Activated CD4-positive, alpha-beta T cell treated with anti-CD3 and anti-CD28 coated beads, Interleukin-2, amount 50 U/mL, for 24 hours (primary cell): ENCODE measurements at regions not wholly inside any gene's neighbourhood (a gene's known extent, or its start where the extent isn't known, plus 50 kb on each side); places are given as distances from the start of the nearest gene placed in this dataset.

Experiments used
- DNase-seq, 2 donors: peaks; one replicate each; pipeline ENCODE4 v3.0.0-alpha.2; 2020; ENCODE audit warnings: low read depth in 1 of 2, low spot score in 1 of 2

DNA sequence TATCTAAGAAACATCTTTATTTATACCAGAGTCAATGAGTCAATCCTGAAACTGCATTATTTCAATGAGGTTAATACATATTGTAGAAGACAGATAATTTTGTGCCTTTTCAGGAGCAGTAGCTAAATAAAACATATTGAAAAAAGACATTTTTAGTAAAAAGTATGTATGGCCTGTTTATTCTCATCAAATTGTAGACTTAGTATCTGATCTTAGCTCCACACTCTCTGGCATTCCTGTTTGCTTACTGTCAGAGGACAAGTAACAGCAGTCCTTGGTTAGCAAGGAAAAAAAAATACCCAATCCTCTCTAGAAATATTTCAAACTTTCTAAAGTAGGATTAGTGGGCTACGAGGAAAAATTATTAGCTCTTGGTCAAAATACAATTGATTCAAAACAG lies 50.5 kb upstream of the GUCY1A1 start:
- no peak for DNase-seq

DNA sequence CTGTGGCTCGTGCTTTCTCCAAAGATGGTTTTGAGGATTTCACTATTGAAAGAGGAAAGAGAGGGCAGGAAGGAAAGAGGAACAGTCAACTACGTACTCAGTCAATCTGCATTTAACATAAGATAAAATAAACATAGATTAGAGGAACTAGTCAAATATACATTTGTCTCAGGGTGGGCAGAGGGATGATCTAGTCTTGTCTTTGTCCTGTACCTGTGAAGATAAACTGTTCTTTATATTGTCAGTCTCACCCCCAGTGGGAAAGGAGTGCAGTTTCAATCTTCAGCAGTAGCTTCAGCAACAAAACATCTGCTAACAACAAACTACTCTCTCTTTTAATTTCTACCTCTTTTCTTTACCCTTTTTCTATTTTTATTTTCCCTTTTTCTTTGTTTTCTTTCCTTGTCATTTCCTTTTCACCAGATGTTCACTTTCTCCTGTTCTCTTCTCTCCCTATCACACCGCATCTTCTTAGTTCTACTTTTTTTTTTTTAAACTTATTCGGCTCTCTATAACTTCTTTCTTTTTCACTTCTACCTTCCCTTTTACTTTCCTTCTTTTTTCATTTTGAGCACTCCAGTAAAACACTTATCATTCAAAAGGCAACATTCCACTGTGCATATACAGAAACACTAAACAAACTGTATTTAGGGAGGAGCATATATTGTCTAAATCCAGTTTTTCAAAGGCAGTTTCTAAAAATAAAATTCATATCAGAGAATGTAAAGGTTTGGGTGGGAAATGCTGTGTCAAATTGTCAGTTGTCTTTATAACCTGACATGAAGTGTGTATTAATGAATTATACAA lies 51.4 kb upstream of the GUCY1A1 start:
- DNase-seq, result no peak

DNA sequence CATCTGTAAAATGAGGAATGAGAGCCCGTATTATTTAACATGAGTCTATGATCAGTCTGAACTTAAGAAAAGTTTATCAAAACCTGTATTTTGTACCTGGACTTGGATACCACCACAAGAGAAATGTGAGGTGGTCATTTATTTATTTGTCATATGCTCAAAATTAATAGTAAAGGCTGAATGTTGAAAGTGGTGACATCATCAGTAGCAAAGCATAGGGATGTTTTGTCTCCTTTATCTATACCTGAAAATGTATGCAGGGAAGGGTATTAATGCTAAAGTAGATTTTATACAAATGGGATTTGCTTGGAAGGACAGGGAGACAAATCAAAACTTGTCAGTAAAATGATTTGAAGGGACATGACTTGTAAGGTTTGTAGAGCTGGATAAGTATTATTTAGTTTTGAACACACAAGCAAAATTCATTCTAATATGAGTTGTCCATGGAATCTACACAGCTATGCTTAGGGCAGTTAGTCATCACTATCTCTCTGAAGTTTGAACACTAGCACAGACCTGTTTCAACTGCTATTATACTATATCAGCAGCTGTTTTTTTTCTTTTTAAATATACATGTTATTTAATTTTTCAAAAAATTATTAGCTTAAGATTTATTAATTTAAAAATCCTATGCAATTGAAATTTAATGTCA lies 52.4 kb upstream of the GUCY1A1 start:
- no peak for DNase-seq

DNA sequence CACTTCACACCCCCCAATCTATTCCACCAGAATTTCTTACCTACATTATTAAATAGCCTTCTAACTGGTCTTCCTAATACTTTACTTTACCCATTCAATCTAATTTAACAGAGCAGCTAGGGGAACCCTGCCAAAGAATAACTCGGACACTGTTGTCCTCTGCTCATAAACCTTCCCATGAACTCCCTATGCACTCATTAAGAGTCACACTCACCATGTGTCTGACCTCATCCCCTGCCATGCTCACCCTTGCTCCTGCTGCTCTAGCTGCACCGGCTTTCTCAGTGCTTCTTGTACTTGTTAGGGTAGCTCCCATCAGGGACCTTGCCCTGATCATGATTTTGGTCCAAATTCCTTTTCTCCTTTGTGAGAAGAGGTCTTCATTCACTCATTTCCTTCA lies 54.6 kb upstream of the GUCY1A1 start:
- DNase-seq, result no peak

DNA sequence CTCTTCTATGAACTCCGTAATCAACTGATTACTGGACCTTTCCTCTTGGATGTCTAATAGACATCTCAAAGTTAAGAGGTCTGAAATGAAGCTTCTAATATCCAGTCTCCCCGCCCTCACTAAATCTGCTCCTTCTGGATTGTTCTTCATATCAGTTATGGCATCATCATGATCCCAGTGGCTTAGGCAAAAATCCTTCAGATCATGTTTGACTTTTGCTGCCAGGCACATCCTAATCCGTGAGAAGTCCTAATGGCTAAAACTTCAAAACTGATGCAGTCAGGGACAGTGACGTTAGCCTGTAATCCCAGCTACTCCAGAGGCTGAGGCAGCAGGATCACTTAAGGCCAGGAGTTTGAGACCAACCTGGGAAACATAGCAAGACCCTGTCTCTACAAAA lies 55.1 kb upstream of the GUCY1A1 start:
- no peak for DNase-seq

DNA sequence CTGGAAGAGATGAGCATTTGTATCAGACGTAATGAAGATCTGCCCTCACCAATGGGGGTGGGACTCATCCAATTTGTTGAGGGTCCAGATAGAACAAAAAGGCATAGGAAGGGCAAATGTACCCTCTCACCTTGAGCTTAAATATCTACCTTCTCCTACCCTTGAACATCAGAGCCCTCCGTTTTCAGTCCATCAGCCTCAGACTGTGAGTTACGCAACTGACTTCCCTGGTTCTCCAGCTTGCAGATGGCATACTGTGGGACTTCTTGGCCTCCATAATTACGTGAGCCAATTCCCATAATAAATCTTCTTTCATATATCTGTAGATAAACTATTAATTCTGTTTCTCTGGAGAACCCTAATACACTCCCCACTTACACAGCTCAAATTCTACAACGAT lies 56.5 kb upstream of the GUCY1A1 start:
- DNase-seq, result no peak

DNA sequence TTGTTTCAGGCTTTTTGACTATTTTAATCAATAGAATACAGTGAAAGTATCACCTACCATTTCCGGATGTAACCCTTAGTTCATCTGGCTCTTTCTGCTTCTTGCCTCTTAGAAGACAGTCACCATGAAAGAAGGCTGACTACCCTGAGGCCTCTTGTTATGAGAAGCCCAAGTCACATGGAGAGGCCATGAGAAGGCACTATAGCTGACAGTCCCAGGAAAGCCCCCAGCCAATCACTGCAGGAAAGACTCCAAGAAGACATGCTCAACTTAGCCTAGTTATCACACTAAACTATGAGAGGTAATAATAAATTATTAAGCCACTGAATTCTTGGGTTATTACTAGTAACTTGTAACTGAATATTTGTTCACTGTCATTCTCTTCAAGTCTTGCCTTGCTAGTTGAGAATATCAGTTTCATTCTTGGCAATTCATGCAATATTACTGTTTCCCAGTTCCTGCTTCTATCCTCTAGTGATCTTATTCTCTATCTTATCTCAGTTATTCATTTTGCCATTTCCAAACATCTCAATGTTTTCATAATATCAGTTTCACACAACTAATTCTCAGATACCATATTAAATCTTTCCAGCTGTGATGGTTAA lies 57.1 kb upstream of the GUCY1A1 start:
- no peak for DNase-seq

DNA sequence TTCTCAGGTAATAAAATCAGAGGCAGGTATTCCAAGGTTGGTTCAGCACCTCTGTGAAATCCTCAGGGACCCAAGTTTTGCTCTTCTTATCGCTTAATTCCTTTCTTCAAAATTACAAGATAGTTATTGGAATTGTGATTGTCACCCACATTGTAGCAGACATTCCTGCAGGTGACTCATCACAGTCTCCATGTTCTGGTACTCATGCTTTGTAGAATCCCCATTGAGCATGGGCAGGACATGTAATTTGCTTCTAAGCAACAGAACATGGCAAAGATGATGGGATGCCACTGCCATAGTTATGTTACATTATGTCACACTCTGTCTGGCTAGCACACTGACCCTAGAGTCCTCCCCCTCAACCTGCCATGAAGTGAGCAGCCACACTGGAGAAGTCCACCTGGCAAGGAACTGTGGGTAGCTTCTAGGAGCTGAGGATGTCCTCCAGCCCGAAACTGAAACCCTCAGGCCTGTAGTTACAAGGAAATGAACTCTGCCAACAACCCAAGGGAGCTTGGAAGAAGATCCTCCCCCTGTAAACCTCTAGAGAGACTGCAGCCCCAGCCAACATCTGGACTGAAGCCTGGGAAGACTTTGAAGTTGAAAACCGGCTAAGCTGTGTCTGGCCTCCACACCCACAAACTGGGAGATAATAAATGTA lies 58.3 kb upstream of the GUCY1A1 start:
- DNase-seq, result no peak

DNA sequence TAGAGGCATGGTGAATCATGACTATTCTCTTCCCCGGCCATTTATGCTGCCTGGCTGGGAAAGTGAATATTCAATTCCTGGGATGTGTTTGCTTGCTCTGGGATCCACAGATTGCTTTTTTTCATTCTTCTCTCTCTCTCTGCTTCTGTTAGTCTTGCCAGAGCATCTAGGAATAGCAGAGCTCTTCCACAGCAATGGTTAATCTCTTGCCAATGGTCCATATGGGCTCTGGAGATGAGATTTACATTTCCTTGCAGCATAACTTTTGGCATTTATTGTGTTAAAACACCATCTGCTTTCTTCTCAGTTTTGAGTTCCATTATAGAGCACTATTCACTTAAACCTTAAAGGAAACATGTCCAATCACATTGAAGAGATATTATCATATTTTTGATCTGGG lies 59.2 kb upstream of the GUCY1A1 start:
- DNase-seq, result no peak

DNA sequence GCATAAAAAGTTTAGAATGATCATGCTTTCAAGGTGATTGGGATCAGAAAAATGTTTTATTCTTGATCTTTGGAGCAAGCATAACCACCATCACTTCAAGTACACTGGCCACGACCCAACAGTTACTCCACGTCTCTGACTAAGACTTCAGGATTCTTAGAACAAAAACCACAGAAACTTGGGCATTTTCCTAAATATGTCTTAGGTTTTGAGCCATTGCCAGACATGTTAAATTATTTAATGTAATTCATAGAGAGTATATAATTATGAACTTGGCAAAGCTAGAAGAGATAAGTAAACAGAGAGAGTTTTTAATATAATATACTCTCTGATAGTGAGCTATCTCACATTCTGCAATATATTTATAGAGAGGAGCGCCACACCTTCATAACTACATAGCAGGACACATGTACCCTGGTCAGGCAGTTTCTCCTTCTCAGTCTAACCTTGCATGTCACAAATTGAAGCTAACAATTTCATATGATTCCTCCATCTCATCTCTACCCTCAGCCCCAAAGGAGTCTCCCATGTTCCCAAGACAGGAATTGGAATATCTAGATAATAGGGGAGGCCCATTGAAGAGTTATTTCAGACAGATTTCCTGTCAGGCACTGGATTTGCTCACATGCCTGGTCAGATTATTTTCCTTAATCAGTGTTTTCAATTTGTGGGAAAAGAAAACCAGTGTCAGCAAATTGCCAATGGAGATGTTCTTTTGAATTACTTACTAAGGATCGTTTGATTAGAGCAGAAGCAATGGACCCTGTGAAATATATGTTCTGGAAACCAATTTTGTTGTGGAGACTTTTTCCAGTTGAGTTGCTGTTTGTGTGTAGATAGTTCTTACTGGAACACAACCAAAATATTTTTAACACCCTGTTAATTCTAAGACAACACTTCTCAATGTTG lies 61.7 kb upstream of the GUCY1A1 start:
- no peak for DNase-seq

DNA sequence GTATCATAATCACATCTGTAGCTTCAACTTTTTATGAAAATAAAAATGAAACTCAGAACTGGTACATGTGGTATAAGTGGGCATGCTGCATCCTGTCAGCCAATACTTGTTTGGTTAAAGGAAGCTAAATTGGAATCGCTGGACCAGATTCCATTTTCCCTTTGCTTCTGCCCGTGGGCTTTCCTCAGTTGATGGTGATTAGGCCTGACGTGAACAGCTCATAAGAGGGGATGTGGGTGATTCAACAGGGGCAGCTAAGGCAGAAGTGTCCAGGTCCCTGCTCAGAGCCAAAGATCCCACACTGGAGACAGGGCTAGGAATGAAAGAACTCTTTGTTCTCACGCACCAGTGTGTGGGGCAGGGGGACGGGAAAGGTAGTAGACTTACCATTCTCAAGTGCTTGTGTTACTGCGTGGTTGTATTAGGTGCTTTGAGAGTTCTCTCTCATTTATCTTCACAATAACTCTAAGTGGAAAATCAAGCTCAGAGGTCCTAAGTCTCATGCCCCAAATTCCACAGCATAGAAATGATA lies 63.2 kb upstream of the GUCY1A1 start:
- DNase-seq, result no peak

DNA sequence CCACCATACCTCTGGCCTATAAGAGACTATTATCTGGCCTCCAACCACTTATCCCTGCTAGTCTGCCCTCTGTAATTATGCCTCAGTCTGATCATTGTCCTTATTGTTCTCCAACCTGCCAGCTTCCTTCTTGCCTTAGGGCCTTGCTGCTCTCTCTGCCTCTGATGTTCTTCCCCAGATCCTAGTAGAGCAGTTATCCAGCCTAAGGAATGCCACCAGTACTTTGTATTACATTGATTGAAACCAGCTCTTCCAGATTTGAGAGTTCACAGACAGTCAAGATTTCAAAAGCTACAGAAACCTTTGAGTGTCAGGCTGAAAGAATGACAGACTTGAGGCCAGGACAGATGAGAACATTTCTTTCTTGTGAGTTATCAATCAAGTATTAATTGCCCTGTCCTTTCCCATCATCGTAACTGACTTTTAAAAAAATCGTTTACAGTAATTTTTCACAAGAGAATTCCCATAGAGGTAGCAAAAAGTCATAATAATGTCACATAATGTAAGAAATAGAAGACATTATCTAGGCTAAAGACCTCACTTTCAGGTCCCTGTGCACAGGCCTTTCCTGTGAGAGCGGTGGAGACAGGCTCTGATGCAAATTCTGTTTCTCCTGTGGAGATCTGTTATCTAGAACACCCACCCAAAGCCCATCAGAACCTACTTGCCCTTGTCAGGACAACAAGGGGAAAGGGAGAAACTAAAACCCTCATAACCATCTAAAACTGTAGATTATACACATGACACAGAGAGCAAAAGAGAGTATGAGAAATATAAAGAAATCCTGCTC lies 64.1 kb upstream of the GUCY1A1 start:
- DNase-seq, result no peak

DNA sequence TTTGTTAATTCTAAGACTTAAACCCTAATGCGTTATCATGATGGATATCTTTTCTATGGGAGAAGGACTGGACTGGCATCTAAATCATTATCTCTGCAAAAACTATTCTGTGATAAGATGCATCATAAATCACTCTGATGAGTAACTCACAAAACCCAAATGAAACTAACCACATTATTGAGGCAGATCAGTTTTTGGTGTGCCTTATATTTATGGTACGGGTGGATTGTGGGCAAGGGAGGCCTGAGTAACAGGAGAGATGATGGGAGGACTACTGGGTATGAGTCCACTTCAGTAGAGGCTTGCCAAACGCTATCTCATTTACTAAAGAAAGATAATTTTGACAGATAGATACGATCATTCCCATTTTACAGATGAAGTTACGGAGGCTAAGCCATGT lies 66.4 kb upstream of the GUCY1A1 start:
- no peak for DNase-seq

DNA sequence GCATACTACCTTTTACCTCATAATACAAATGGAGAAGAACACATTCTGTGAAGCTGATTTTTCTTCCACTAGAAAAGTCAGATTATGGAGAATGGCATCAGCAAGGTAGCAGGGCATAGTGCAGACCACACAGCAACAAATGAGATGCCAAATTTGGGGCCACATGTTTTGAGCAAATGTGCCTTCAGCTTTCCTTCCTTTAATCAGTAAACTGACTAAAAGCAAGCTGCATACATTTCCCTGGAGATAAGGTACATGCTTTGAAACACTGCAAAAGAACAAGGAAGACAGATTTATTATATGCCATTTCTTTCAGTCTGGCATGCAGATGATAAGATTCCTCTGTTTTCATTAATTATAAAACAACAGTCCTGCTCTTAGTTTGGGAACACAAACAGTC lies 67.1 kb upstream of the GUCY1A1 start:
- no peak for DNase-seq

DNA sequence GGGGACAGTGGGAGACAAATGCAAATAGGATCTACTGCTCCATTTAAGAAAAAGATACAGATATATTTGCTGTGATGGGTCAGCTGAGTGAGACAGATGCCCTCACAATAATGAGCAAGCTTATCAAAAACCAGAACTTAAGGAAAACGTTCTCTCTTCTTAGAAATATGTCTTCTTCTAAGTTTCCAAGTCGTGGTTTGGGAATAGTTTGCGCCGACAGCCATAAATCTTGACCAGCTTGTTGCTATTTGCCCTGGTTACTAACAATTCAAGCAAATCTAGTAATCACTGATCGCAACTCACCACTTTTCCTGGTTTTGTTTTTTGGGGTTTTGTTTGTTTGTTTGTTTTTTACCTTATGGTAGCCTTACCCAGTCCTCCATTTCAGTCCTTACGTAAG lies 67.6 kb upstream of the GUCY1A1 start:
- DNase-seq, result no peak

DNA sequence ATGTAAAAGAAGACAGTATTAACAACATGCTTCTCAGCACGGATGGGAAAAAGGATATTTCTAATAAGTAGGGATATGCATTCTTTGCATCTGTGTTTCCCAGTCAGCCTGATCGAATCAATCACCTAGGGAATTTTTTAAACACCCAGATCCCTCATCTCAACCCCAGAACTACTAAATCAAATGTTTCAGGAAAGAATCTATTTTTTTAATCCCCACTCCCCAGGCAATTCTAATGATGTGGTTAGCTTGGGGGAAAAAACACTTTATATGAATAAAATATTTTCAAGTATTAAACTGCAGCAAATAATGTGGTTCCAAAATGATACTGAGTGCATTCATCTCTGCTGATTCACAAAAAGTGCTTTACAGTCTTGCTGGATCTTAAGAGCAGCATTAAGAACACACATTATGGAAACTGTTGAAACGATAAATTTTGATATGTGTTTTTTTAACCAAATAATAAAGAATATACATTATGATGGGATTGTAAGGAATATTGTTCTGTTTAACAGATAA lies 68.7 kb upstream of the GUCY1A1 start:
- no peak for DNase-seq

DNA sequence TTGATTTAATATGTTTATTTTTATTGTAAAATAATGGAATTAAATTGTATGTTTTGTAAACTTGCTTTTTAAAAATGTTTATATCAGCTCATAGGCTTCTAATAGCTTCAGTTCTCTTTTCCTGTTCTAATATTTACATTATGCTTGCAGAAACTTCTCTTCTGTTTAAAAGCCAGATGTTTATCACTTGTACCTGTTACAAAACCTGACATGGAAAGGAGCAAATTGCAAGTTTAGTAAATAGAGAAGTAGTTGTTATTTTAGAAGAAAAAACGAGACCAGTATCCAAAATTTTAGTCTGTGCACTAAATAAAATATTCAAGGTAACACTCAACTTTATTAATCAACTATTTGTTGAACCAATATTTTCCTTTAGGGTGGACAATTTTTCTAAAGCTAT lies 69.4 kb upstream of the GUCY1A1 start:
- no peak for DNase-seq

DNA sequence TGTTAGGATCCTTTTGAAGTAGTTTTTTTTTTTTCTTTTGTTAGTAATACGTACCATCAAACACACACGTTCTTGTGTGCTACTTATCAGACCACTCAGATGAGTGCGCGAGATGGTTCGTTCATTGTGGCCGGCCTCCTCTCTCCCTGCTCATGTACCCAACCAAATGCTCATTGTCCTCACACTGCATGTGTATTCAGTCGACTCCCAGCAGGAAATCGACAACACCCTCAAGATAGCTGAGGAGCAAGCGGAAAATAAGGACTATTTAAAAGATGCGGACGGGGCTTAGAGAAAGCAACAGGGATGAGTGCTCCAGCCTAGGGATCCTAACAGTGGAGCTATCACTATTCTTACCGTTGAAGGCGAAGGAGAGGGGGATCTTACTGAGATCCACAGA lies 72.9 kb upstream of the GUCY1A1 start:
- no peak for DNase-seq

DNA sequence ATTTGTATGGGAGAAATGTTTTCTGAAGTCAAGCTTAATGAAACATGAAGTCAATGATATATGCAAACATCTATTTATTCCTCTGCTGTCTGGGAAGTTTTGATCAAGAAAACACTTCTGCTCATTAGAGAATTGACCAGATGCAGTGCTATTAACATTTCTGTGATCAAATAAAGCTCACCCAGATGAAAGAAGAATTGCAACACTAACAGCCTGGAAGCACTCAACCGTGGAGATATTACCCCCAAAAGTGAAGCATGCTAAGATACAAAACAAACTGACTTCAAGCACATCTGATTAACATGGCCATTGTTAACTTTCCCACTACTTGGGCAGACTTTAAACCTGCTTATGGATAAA lies 73.7 kb upstream of the GUCY1A1 start:
- no peak for DNase-seq
